Immature natural killer cell (primary cell): ENCODE measurements at regions not wholly inside any gene's neighbourhood (a gene's known extent, or its start where the extent isn't known, plus 50 kb on each side); places are given as distances from the start of the nearest gene placed in this dataset.

Source experiments
- DNase-seq, 3 donors: peaks; one replicate each; pipeline ENCODE4 v3.0.0; 2022; ENCODE audit warnings: mixed read lengths in 1 of 3
- H3K27ac Mint-ChIP-seq, 6 donors: one replicate each; pipeline ENCODE4 v1.8.0; 2020; ENCODE audit warnings: mixed read lengths in 6 of 6, mild to moderate bottlenecking in 5 of 6, inconsistent platforms in 4 of 6, moderate library complexity in 3 of 6
- H3K27me3 Mint-ChIP-seq, 3 donors: one replicate each; pipeline ENCODE4 v1.8.0; 2020 to 2021; ENCODE audit warnings: low read depth in 3 of 3, mild to moderate bottlenecking in 3 of 3, mixed read lengths in 3 of 3, moderate library complexity in 3 of 3, inconsistent platforms in 1 of 3
- H3K36me3 Mint-ChIP-seq, 3 donors: one replicate each; pipeline ENCODE4 v1.8.0; 2020; ENCODE audit warnings: mixed read lengths in 3 of 3, inconsistent platforms in 2 of 3, mild to moderate bottlenecking in 2 of 3
- H3K4me1 Mint-ChIP-seq, 2 donors: one replicate each; pipeline ENCODE4 v1.8.0; 2020; ENCODE audit warnings: inconsistent platforms in 2 of 2, mild to moderate bottlenecking in 2 of 2, mixed read lengths in 2 of 2, moderate library complexity in 1 of 2
- H3K4me3 Mint-ChIP-seq, 5 donors: one replicate each; pipeline ENCODE4 v1.8.0; 2020; ENCODE audit warnings: mild to moderate bottlenecking in 5 of 5, mixed read lengths in 5 of 5, inconsistent platforms in 3 of 5, moderate library complexity in 3 of 5
- H3K9me3 Mint-ChIP-seq, 6 donors: one replicate each; pipeline ENCODE4 v1.8.0; 2020; ENCODE audit warnings: mild to moderate bottlenecking in 6 of 6, mixed read lengths in 6 of 6, inconsistent platforms in 4 of 6, moderate library complexity in 3 of 6

GRCh38 chr5:29790281-29790680, 1403.2 kb upstream of the CDH6 start:
- Mint-ChIP-seq H3K27ac (no peak overlapping the region), H3K36me3 (peaks cover 0 to 3% (median 0%) of the 10 kb centered on the region in 3 donors), H3K4me3 (no peak overlapping the region), H3K27me3 (peaks cover 0 to 1% (median 0%) of the 10 kb centered on the region in 3 donors), H3K4me1 (no peaks in the 10 kb centered on the region), H3K9me3 (peaks cover 8 to 49% (median 42%) of the 10 kb centered on the region in 6 donors)
- no peak for DNase-seq

GRCh38 chr5:29780401-29780800, 1413.1 kb upstream of the CDH6 start:
- DNase-seq, result no peak
- no peaks in the 10 kb centered on the region for H3K36me3 Mint-ChIP-seq
- no peaks in the 10 kb centered on the region for H3K4me1 Mint-ChIP-seq
- no peak overlapping the region for H3K4me3 Mint-ChIP-seq
- H3K9me3 Mint-ChIP-seq, result peaks cover 14 to 54% (median 25%) of the 10 kb centered on the region in 6 donors
- peaks cover 0 to 2% (median 0%) of the 10 kb centered on the region in 3 donors for H3K27me3 Mint-ChIP-seq
- H3K27ac Mint-ChIP-seq, result no peak overlapping the region

GRCh38 chr5:29779141-29779540, 1414.3 kb upstream of the CDH6 start:
- H3K36me3 Mint-ChIP-seq, result no peaks in the 10 kb centered on the region
- no peak overlapping the region for H3K27ac Mint-ChIP-seq
- no peaks in the 10 kb centered on the region for H3K4me1 Mint-ChIP-seq
- H3K9me3 Mint-ChIP-seq, result peaks cover 11 to 56% (median 28%) of the 10 kb centered on the region in 6 donors
- no peak overlapping the region for H3K4me3 Mint-ChIP-seq
- DNase-seq, result no peak
- peaks cover 0 to 2% (median 0%) of the 10 kb centered on the region in 3 donors for H3K27me3 Mint-ChIP-seq

GRCh38 chr5:29777373-29777772, 1416.1 kb upstream of the CDH6 start:
- H3K4me1 Mint-ChIP-seq, result no peaks in the 10 kb centered on the region
- H3K36me3 Mint-ChIP-seq, result no peaks in the 10 kb centered on the region
- no peak overlapping the region for H3K27ac Mint-ChIP-seq
- H3K27me3 Mint-ChIP-seq, result peaks cover 0 to 2% (median 0%) of the 10 kb centered on the region in 3 donors
- H3K9me3 Mint-ChIP-seq, result peaks cover 6 to 63% (median 37%) of the 10 kb centered on the region in 6 donors
- DNase-seq, result no peak
- H3K4me3 Mint-ChIP-seq, result no peak overlapping the region

- Mint-ChIP-seq H3K27ac (no peak overlapping the region), H3K27me3 (no peaks in the 10 kb centered on the region), H3K9me3 (peaks cover 4 to 73% (median 47%) of the 10 kb centered on the region in 6 donors), H3K4me3 (no peak overlapping the region), H3K4me1 (no peaks in the 10 kb centered on the region), H3K36me3 (peaks cover 0 to 6% (median 0%) of the 10 kb centered on the region in 3 donors)
- DNase-seq, result no peak
These were observed 1422.5 kb upstream of the CDH6 start for GRCh38 chr5:29770936-29771335.

GRCh38 chr5:29769474-29769873, 1424.0 kb upstream of the CDH6 start:
- Mint-ChIP-seq H3K36me3 (peaks cover 0 to 6% (median 0%) of the 10 kb centered on the region in 3 donors), H3K4me3 (no peak overlapping the region), H3K4me1 (no peaks in the 10 kb centered on the region), H3K27ac (no peak overlapping the region), H3K27me3 (no peaks in the 10 kb centered on the region), H3K9me3 (peaks cover 4 to 74% (median 47%) of the 10 kb centered on the region in 6 donors)
- DNase-seq, result no peak

GRCh38 chr5:29758986-29759421, 1434.5 kb upstream of the CDH6 start:
- Mint-ChIP-seq H3K4me3 (no peak overlapping the region), H3K27me3 (no peaks in the 10 kb centered on the region), H3K27ac (no peak overlapping the region), H3K4me1 (no peaks in the 10 kb centered on the region), H3K36me3 (no peaks in the 10 kb centered on the region), H3K9me3 (peaks cover 10 to 35% (median 27%) of the 10 kb centered on the region in 6 donors)
- DNase-seq, result no peak

- no peaks in the 10 kb centered on the region for H3K36me3 Mint-ChIP-seq
- no peak overlapping the region for H3K4me3 Mint-ChIP-seq
- peaks cover 11 to 33% (median 28%) of the 10 kb centered on the region in 6 donors for H3K9me3 Mint-ChIP-seq
- H3K27ac Mint-ChIP-seq, result no peak overlapping the region
- no peaks in the 10 kb centered on the region for H3K4me1 Mint-ChIP-seq
- no peaks in the 10 kb centered on the region for H3K27me3 Mint-ChIP-seq
- no peak for DNase-seq
These were observed 1443.0 kb upstream of the CDH6 start for GRCh38 chr5:29750453-29750852.

- Mint-ChIP-seq H3K27me3 (no peaks in the 10 kb centered on the region), H3K36me3 (peaks cover 0 to 4% (median 0%) of the 10 kb centered on the region in 3 donors), H3K9me3 (peaks cover 17 to 38% (median 28%) of the 10 kb centered on the region in 6 donors), H3K4me3 (no peak overlapping the region), H3K27ac (no peak overlapping the region), H3K4me1 (no peaks in the 10 kb centered on the region)
- no peak for DNase-seq
These were observed 1448.9 kb upstream of the CDH6 start for GRCh38 chr5:29744618-29745017.

GRCh38 chr5:29720954-29721353, 1472.5 kb upstream of the CDH6 start:
- peaks cover 0 to 4% (median 0%) of the 10 kb centered on the region in 3 donors for H3K36me3 Mint-ChIP-seq
- no peaks in the 10 kb centered on the region for H3K4me1 Mint-ChIP-seq
- peaks cover 7 to 39% (median 28%) of the 10 kb centered on the region in 6 donors for H3K9me3 Mint-ChIP-seq
- H3K27me3 Mint-ChIP-seq, result peaks cover 0 to 1% (median 0%) of the 10 kb centered on the region in 3 donors
- no peak overlapping the region for H3K27ac Mint-ChIP-seq
- DNase-seq, result no peak
- H3K4me3 Mint-ChIP-seq, result no peak overlapping the region

- Mint-ChIP-seq H3K27me3 (peaks cover 0 to 1% (median 0%) of the 10 kb centered on the region in 3 donors), H3K9me3 (peaks cover 7 to 38% (median 27%) of the 10 kb centered on the region in 6 donors), H3K4me3 (no peak overlapping the region), H3K27ac (no peak overlapping the region), H3K4me1 (no peaks in the 10 kb centered on the region), H3K36me3 (peaks cover 0 to 4% (median 0%) of the 10 kb centered on the region in 3 donors)
- DNase-seq, result no peak
These were observed 1474.3 kb upstream of the CDH6 start for GRCh38 chr5:29719171-29719570.

GRCh38 chr5:29715167-29715566, 1478.3 kb upstream of the CDH6 start:
- Mint-ChIP-seq H3K27ac (no peak overlapping the region), H3K4me1 (no peaks in the 10 kb centered on the region), H3K9me3 (peaks cover 14 to 67% (median 38%) of the 10 kb centered on the region in 6 donors), H3K27me3 (peaks cover 0 to 2% (median 0%) of the 10 kb centered on the region in 3 donors), H3K4me3 (no peak overlapping the region), H3K36me3 (peaks cover 0 to 4% (median 0%) of the 10 kb centered on the region in 3 donors)
- DNase-seq, result no peak

GRCh38 chr5:29702875-29703274, 1490.6 kb upstream of the CDH6 start:
- H3K4me3 Mint-ChIP-seq, result no peak overlapping the region
- H3K27ac Mint-ChIP-seq, result no peak overlapping the region
- H3K4me1 Mint-ChIP-seq, result no peaks in the 10 kb centered on the region
- no peak for DNase-seq
- H3K9me3 Mint-ChIP-seq, result peaks cover 16 to 56% (median 25%) of the 10 kb centered on the region in 6 donors
- H3K36me3 Mint-ChIP-seq, result no peaks in the 10 kb centered on the region
- H3K27me3 Mint-ChIP-seq, result peaks cover 0 to 1% (median 0%) of the 10 kb centered on the region in 3 donors

GRCh38 chr5:29701600-29701999, 1491.9 kb upstream of the CDH6 start:
- H3K4me3 Mint-ChIP-seq, result no peak overlapping the region
- DNase-seq, result no peak
- H3K27me3 Mint-ChIP-seq, result peaks cover 0 to 1% (median 0%) of the 10 kb centered on the region in 3 donors
- H3K9me3 Mint-ChIP-seq, result peaks cover 22 to 45% (median 25%) of the 10 kb centered on the region in 6 donors
- H3K4me1 Mint-ChIP-seq, result no peaks in the 10 kb centered on the region
- no peaks in the 10 kb centered on the region for H3K36me3 Mint-ChIP-seq
- H3K27ac Mint-ChIP-seq, result no peak overlapping the region
